AG04450 (cell line): ENCODE measurements at regions not wholly inside any gene's neighbourhood (a gene's known extent, or its start where the extent isn't known, plus 50 kb on each side); places are given as distances from the start of the nearest gene placed in this dataset.

Experiments used
- CTCF ChIA-PET: fragments of 300-600, 350-600 bp; formaldehyde crosslinking; extraction: SDS; loops from one replicate; lab custom pipeline; 2022; ENCODE audit warnings: antibody characterized with exemption, inconsistent platforms; lab: Charles Lee
- POLR2A ChIA-PET: fragments of 350-600 bp; formaldehyde crosslinking; extraction: SDS; loops from one replicate; lab custom pipeline; 2021; ENCODE audit warnings: antibody characterized with exemption, inconsistent platforms; lab: Yijun Ruan, JAX
- DNase-seq: peaks from one replicate; pipeline ENCODE4 v3.0.0-alpha.2; 2011; ENCODE audit warnings: low read depth, low spot score
- H3K27ac ChIP-seq: one replicate; pipeline ENCODE4 v1.5.1; 2012; ENCODE audit warnings: low read depth, low read length, control low read depth
- H3K27me3 ChIP-seq: one replicate; pipeline ENCODE4 v1.6.0; 2012; ENCODE audit warnings: low read length; ENCODE audit not compliant: control insufficient read depth, insufficient read depth
- H3K4me3 ChIP-seq: 2 replicates; pipeline ENCODE4 v1.5.1; 2011; ENCODE audit warnings: mild to moderate bottlenecking, low read depth, low read length, control low read depth
- H3K9me3 ChIP-seq: 2 replicates; pipeline ENCODE4 v1.5.1; 2012; ENCODE audit warnings: low read length; ENCODE audit not compliant: control insufficient read depth, insufficient read depth
- TF ChIP-seq, protein P1 (sequence below): IDR thresholded peaks from 2 replicates; pipeline ENCODE4 v1.5.1; 2011; ENCODE audit warnings: low read depth, low read length, control low read depth, inconsistent platforms

DNA sequence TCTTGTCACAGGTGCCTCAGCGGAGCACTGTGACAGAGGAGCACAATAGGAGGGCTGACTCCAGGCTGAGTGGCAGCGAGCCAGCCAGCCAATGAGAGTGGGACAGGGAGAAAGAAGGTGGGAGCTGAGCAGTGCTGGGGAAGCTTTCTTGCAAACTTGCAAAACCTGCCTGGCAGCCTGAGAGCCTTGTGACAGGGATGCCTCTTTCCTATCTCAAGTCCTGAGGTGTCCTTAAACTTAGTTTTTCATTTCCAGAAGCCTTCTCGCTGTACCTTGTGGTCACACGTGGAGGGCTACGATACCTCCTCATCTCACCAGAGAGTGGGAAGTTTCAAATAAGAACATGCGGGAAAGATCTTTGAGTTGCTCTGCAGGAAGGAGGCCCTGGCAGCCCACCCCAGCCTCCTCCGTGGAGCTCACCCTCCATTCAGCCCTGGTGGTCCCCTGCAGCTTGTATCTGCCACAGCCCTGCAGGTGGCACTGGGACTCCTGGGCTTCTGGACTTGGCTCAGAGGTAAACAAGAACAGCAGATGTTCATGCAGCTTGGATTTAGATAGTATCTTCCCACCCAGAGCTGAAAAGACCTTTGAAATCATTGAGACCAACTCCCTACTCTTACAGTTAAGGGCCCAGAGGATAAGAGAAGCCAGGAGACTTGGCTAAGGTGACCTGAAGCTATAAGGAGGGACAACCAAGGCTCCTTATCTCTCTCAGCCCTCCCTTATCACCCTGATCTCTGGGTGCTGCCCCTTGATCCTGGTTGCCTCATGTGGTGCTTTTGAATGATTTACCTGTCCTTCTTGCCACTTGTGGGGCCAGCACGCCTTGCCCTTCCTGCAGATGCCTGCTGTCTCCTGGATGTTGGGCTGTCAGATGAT is 153.5 kb upstream of the MAX start:
- TF ChIP-seq, protein P1, sequence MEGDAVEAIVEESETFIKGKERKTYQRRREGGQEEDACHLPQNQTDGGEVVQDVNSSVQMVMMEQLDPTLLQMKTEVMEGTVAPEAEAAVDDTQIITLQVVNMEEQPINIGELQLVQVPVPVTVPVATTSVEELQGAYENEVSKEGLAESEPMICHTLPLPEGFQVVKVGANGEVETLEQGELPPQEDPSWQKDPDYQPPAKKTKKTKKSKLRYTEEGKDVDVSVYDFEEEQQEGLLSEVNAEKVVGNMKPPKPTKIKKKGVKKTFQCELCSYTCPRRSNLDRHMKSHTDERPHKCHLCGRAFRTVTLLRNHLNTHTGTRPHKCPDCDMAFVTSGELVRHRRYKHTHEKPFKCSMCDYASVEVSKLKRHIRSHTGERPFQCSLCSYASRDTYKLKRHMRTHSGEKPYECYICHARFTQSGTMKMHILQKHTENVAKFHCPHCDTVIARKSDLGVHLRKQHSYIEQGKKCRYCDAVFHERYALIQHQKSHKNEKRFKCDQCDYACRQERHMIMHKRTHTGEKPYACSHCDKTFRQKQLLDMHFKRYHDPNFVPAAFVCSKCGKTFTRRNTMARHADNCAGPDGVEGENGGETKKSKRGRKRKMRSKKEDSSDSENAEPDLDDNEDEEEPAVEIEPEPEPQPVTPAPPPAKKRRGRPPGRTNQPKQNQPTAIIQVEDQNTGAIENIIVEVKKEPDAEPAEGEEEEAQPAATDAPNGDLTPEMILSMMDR: no peak

DNA sequence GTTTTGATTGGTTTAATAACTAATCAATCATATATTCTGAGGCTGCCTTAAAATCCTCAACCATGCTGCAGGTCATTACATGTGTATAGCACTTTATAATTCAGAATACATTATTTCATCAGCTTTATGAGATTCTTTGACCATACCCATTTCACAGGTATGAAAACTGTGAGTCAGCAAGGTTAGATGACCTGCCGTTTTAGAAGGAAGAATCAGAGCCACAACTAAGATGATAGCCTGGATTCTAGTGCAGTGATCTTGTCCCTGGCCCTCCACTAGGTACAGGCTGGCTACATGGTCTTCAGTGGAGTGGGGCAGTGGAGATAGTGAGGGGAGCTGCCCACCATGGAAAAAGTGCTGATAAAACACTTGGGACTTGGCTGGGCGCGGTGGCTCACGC is 154.4 kb upstream of the MAX start:
- POLR2A ChIA-PET: no interaction called here
- TF ChIP-seq, protein P1: no peak
- no peak for DNase-seq
- H3K27me3 ChIP-seq: no peaks in the 10 kb centered on the region
- H3K4me3 ChIP-seq: no peak overlapping the region
- H3K9me3 ChIP-seq: peaks cover 5% of the 10 kb centered on the region; the same call in 1 of the 2 replicates
- CTCF ChIA-PET: no interaction called here
- no peak overlapping the region for H3K27ac ChIP-seq

More for the DNA sequence above, 153.5 kb upstream of the MAX start:
- POLR2A ChIA-PET: no interaction called here
- Histone ChIP-seq H3K9me3 (no peaks in the 10 kb centered on the region; the same call in 1 of the 2 replicates), H3K27me3 (no peaks in the 10 kb centered on the region), H3K27ac (no peak overlapping the region), H3K4me3 (no peak overlapping the region)
- no peak for DNase-seq
- CTCF ChIA-PET: no interaction called here

DNA sequence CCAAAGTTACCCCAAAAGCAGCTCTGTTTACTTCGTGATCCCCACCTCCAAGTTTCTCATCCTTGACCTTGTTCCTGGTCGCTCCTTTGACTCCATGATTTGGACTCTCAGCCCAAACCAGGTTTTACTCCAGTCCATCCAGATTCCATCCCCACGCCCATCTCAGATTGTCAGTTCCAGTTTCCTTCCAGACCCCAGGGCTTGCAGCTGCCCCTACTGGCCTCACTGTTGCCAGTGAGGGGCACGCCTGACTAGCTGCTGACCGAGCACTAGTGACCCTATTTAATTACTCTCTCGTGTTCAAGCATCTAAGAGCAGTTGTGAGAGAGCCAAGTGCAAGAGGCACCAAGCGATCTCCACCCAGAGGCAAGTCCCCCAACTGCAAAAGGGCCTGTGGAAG is 155.1 kb upstream of the FUT8 start:
- POLR2A ChIA-PET: no interaction called here
- no peak overlapping the region for H3K27ac ChIP-seq
- no peaks in the 10 kb centered on the region for H3K27me3 ChIP-seq
- H3K9me3 ChIP-seq: peaks cover 5% of the 10 kb centered on the region; the same call in 1 of the 2 replicates
- no peak overlapping the region for H3K4me3 ChIP-seq
- CTCF ChIA-PET: no interaction called here
- TF ChIP-seq, protein P1: no peak
- no peak for DNase-seq

DNA sequence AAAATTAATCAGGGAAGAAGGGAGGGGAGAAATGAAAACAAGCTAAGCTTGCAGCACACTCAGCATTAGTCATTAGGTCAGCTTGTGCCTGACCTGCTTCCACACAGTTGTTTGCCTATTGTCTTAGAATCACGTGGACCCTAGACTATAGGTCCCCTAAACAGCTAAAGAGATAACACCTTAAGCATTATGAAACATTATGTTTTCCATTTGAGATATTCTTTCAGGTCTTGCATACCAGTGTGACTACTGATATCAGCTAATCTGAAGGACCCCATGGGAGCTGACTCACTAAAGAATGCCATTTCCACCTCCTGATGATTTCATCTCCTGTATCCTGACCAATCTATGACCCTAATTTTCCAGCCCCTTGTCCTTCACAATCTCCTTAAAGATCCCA is 154.1 kb upstream of the FUT8 start:
- POLR2A ChIA-PET: interaction anchor here (1.0 kb wide), 1 partner anchor 19 kb away, joined by 3 read pairs; no protein-coding TSS in a partner anchor
- Histone ChIP-seq H3K27me3 (no peaks in the 10 kb centered on the region), H3K9me3 (peaks cover 5% of the 10 kb centered on the region; the same call in 1 of the 2 replicates), H3K27ac (no peak overlapping the region), H3K4me3 (no peak overlapping the region)
- TF ChIP-seq, protein P1: no peak
- CTCF ChIA-PET: no interaction called here
- DNase-seq: no peak

DNA sequence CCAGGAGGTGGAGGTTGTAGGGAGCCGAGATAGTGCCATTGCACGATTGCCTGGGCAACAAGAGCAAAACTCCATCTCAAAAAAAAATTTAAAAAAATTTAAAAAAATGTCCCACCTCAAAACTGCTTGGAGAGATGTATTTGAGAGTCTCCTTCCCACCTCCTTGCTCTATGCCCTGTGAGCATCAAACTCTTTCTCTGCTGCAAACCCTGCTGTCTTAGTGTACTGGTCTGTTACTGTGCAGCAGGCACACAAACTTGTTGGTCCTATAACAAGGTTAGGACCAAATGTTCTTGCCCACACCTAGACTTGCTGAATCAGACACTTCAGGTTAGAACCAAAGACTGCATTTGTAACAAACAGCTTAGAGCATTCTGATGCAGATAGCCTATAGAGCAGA is 153.5 kb upstream of the FUT8 start:
- Histone ChIP-seq H3K27ac (no peak overlapping the region), H3K27me3 (no peaks in the 10 kb centered on the region), H3K4me3 (no peak overlapping the region), H3K9me3 (peaks cover 5% of the 10 kb centered on the region; the same call in 1 of the 2 replicates)
- no peak for DNase-seq
- ChIA-PET POLR2A (interaction anchor here (1.0 kb wide), 1 partner anchor 20 kb away, joined by 3 read pairs; no protein-coding TSS in a partner anchor), CTCF (no interaction called here)
- TF ChIP-seq, protein P1: no peak
